ENCODE measurements at regions not wholly inside any gene's neighbourhood (a gene's known extent, or its start where the extent isn't known, plus 50 kb on each side); places are given as distances from the start of the nearest gene placed in this dataset.

GRCh38 chr17:68175416-68175815, 72.4 kb upstream of the AMZ2 start:
- no peak for TF ChIP-seq HBP1 (CRISPR knock-in tag; IDR thresholded peaks at IDR 0.05; ENCODE audit: low read depth)
- no peak for TF ChIP-seq TAF1 (CRISPR knock-in tag; IDR thresholded peaks at IDR 0.05)
- no peak for TF ChIP-seq NONO (IDR thresholded peaks at IDR 0.05)
- TF ChIP-seq NONO (CRISPR knock-in tag; conservative IDR thresholded peaks at IDR 0.05) = no peak
- TF ChIP-seq ZSCAN30 (CRISPR knock-in tag; IDR thresholded peaks at IDR 0.05) = no peak

Data from HepG2 (cell line).